HAP-1 (cell line): ENCODE measurements at regions not wholly inside any gene's neighbourhood (a gene's known extent, or its start where the extent isn't known, plus 50 kb on each side); places are given as distances from the start of the nearest gene placed in this dataset.

ENCODE experiments used
- DNase-seq, 2 experiments: peaks; one replicate each; pipeline ENCODE4 v3.0.0-alpha.2; 2016 to 2020; ENCODE audit warnings: low spot score in 2 of 2
- H3K27me3 ChIP-seq: fragments of 250-450 bp; sonication (Bioruptor Pico); 2 replicates; pipeline ENCODE4 v1.5.1; 2020; ENCODE audit warnings: low read depth, mild to moderate bottlenecking, moderate library complexity
- H3K36me3 ChIP-seq: fragments of 250-450 bp; sonication (Bioruptor Pico); replicated peaks from 2 replicates; pipeline ENCODE4 v1.5.1; 2020; ENCODE audit warnings: mild to moderate bottlenecking
- H3K4me1 ChIP-seq: fragments of 250-450 bp; sonication (Bioruptor Pico); 2 replicates; pipeline ENCODE4 v1.5.1; 2020; ENCODE audit warnings: mild to moderate bottlenecking
- H3K4me3 ChIP-seq: fragments of 250-450 bp; sonication (Bioruptor Pico); 2 replicates; pipeline ENCODE4 v1.5.1; 2020; ENCODE audit warnings: mild to moderate bottlenecking, moderate library complexity
- H3K9me3 ChIP-seq: fragments of 250-450 bp; sonication (Bioruptor Pico); 2 replicates; pipeline ENCODE4 v1.5.1; 2020; ENCODE audit warnings: mild to moderate bottlenecking, moderate library complexity
- in situ Hi-C: fragments of 300-500 bp; cut with MboI; formaldehyde crosslinking; loops from 3 replicates; pipeline ENCODE4 v1.14.3; 2020; ENCODE audit warnings: low sequenced_read_pairs, inconsistent platforms, mixed read lengths

DNA sequence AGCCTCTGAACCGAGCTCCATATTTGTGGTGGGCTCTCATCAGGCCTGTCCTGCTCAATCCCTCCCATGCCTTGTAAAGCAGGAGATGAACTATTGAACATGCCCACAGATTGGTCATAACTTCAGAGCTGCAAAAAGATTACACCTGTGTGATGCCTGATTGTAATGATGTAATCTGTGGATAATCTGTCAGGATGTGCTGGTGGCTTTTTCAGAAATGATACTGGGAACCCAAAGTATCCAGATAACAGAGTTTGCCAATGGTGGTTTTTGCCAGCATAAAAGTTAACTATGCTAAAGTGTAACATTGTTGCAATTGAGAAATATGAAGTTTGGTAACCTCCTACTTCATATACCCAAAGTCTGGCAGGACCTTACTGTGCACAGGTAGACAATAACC, 393.4 kb downstream of the RAPGEF2 start:
- no peaks in the 10 kb centered on the region for H3K9me3 ChIP-seq
- H3K27me3 ChIP-seq, result no peaks in the 10 kb centered on the region
- in situ Hi-C loops, result no loop called here

DNA sequence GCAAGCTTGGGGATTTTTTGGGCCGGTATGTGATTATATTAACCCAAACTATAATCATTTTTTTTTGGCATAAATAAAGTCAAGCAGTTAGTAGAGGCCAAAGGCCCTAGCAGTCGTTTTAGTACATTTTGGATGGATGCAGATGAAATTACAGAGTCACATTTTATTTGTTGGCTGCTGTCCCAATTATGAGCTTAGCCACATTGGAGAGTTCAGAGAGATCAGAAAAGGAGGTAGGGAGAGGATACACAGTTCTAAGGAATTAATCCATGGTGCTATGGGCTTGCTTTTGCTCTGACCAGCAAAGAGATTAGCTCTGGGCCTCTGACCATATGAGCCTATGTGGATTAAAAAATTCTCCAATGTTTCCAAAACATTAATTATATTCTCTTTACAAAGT, 395.1 kb downstream of the RAPGEF2 start:
- H3K4me3 ChIP-seq, result no peak overlapping the region
- H3K4me1 ChIP-seq, result no peaks in the 10 kb centered on the region
- H3K36me3 ChIP-seq, result no peaks in the 10 kb centered on the region
- DNase-seq, result no peak
- no peaks in the 10 kb centered on the region for H3K9me3 ChIP-seq
- H3K27me3 ChIP-seq, result no peaks in the 10 kb centered on the region
- in situ Hi-C loops, result no loop called here

More for the DNA sequence above, 393.4 kb downstream of the RAPGEF2 start:
- Histone ChIP-seq H3K36me3 (no peaks in the 10 kb centered on the region), H3K4me1 (no peaks in the 10 kb centered on the region), H3K4me3 (no peak overlapping the region)
- DNase-seq, result no peak

DNA sequence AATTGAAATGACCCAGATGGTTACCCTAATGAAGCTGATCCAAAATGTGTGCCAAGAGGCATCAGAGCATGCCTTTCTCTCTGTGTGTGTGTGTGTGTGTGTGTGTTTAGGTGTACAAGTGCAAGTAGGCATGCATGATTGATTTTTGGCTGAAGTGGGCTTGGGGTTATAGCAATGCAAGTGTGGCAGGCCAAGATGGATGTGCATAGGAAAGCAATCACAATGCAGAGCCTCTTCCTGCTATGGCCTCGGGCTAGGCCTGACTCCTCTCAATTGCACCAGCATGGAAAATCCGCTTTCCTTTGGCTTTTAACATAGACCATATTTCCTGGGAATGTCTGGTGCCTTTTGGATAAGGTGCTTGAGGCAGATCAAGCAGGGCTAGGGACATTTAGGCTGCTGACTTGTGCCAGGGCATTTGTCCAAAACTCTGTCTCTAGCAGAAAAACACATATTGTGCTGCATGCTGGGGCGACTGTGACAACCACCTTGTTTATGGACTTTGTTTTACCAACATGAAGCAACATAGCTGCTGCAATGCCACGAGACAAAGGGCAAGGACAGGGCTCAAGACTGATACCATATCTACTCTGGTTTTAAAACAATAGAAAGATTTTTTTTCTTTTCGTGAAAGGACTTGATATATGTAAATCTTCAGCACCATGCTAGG, 395.7 kb downstream of the RAPGEF2 start:
- Histone ChIP-seq H3K4me1 (0 out of 2 replicates have a peak, but pooled peaks cover 2% of the 10 kb centered on the region), H3K4me3 (no peak overlapping the region), H3K36me3 (no peaks in the 10 kb centered on the region), H3K27me3 (no peaks in the 10 kb centered on the region), H3K9me3 (no peaks in the 10 kb centered on the region)
- in situ Hi-C loops, result no loop called here
- DNase-seq, result no peak

GRCh38 chr4:159500861-159501260, 398.0 kb downstream of the RAPGEF2 start:
- no peak for DNase-seq
- Histone ChIP-seq H3K4me1 (0 out of 2 replicates have a peak, but pooled peaks cover 2% of the 10 kb centered on the region), H3K4me3 (no peak overlapping the region)

GRCh38 chr4:159503236-159504008, 400.5 kb downstream of the RAPGEF2 start:
- no peak overlapping the region for H3K4me3 ChIP-seq
- 0 out of 2 replicates have a peak, but pooled peaks cover 2% of the 10 kb centered on the region for H3K4me1 ChIP-seq
- no peaks in the 10 kb centered on the region for H3K27me3 ChIP-seq
- peak in 1 of 2 experiments; percentile 24 for DNase-seq
- in situ Hi-C loops, result no loop called here
- no peaks in the 10 kb centered on the region for H3K9me3 ChIP-seq
- no peaks in the 10 kb centered on the region for H3K36me3 ChIP-seq

More at GRCh38 chr4:159500861-159501260, 398.0 kb downstream of the RAPGEF2 start:
- in situ Hi-C loops, result no loop called here
- no peaks in the 10 kb centered on the region for H3K9me3 ChIP-seq
- H3K36me3 ChIP-seq, result no peaks in the 10 kb centered on the region
- no peaks in the 10 kb centered on the region for H3K27me3 ChIP-seq

GRCh38 chr4:159504684-159505083, 401.8 kb downstream of the RAPGEF2 start:
- Histone ChIP-seq H3K9me3 (no peaks in the 10 kb centered on the region), H3K36me3 (no peaks in the 10 kb centered on the region), H3K4me1 (0 out of 2 replicates have a peak, but pooled peaks cover 2% of the 10 kb centered on the region), H3K27me3 (no peaks in the 10 kb centered on the region), H3K4me3 (no peak overlapping the region)
- in situ Hi-C loops, result no loop called here
- no peak for DNase-seq

DNA sequence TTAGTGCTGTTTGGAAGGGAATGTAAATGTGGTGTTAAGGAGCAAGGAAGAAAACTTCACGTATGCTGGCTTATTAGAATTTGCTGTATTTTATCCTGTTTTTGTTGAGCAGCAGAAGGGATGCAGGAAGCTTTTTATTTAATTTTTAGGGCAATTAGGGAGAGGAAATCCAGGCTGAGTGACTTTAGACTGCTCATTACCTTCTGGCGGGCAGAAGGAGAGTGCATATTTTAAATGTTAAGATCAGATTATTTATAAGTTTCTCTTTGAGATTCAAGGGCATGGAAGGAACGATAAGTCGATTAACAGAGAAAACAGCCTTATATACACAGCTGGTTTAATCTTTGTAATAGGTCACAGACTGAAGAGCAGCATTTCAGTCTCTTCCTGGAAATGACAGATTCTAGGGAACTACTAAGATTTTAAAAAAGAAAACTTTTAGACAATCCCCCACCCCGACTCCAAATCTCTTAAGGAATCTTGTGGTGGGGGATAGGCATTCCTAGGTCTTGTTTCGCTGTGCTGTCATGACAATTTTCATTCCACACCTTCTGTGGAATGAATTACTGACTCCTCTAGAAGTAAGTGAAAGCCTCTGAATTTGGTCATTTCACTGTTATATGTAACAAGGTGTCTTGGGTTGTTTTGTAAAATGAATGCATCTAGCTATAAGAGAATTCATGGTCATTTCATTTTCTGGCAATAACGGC, 402.5 kb downstream of the RAPGEF2 start:
- Histone ChIP-seq H3K9me3 (no peaks in the 10 kb centered on the region), H3K36me3 (no peaks in the 10 kb centered on the region), H3K27me3 (no peaks in the 10 kb centered on the region), H3K4me3 (no peak overlapping the region), H3K4me1 (0 out of 2 replicates have a peak, but pooled peaks cover 2% of the 10 kb centered on the region)
- in situ Hi-C loops, result no loop called here
- DNase-seq, result no peak

- H3K9me3 ChIP-seq, result no peaks in the 10 kb centered on the region
- H3K36me3 ChIP-seq, result no peaks in the 10 kb centered on the region
- in situ Hi-C loops, result no loop called here
- DNase-seq, result no peak
- H3K4me3 ChIP-seq, result no peak overlapping the region
- H3K4me1 ChIP-seq, result 0 out of 2 replicates have a peak, but pooled peaks cover 2% of the 10 kb centered on the region
- no peaks in the 10 kb centered on the region for H3K27me3 ChIP-seq
Observed at GRCh38 chr4:159506801-159507517, 404.1 kb downstream of the RAPGEF2 start.

- H3K4me1 ChIP-seq, result no peaks in the 10 kb centered on the region
- in situ Hi-C loops, result no loop called here
- H3K4me3 ChIP-seq, result no peak overlapping the region
- H3K9me3 ChIP-seq, result no peaks in the 10 kb centered on the region
- DNase-seq, result no peak
- no peaks in the 10 kb centered on the region for H3K27me3 ChIP-seq
- no peaks in the 10 kb centered on the region for H3K36me3 ChIP-seq
Observed at GRCh38 chr4:159508917-159509500, 406.1 kb downstream of the RAPGEF2 start.

GRCh38 chr4:159512348-159512747, 409.5 kb downstream of the RAPGEF2 start:
- no peak for DNase-seq
- H3K27me3 ChIP-seq, result peaks cover 4% of the 10 kb centered on the region
- in situ Hi-C loops, result no loop called here
- no peak overlapping the region for H3K4me3 ChIP-seq
- no peaks in the 10 kb centered on the region for H3K4me1 ChIP-seq
- H3K36me3 ChIP-seq, result no peaks in the 10 kb centered on the region
- 0 out of 2 replicates have a peak, but pooled peaks cover 2% of the 10 kb centered on the region for H3K9me3 ChIP-seq

DNA sequence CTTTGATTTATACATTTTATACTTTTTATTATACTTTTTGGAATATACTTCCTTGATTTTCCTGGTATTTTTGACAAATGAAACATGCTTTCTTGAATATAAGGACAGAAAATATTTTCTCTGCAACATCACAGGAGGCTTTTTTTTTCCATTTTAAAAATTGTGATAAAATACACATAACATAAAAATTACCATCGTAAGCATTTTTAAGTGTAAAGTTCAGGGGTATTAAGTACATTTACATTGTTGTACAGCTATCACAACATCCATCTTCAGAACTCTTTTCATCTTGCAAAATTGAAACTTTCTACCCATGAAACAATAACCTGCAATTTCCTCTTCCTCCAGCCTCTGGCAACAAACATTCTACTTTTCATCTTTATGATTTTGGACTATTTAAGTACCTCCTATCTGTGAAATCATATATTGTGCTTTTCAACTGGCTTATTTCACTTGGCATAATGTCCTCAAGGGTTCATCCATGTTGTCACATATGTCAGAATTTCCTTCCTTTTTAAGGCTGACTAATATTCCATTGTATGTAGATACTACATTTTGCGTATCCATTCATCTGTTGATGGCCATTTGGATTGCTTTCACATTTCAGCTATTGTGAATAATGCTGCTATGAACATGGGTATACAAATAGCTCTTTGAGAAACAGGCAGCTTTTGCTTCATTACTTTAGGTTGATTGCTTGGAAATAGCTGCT, 412.6 kb downstream of the RAPGEF2 start:
- H3K4me3 ChIP-seq, result no peak overlapping the region
- peaks cover 4% of the 10 kb centered on the region for H3K27me3 ChIP-seq
- H3K9me3 ChIP-seq, result 0 out of 2 replicates have a peak, but pooled peaks cover 2% of the 10 kb centered on the region
- H3K4me1 ChIP-seq, result no peaks in the 10 kb centered on the region
- DNase-seq, result no peak
- no peaks in the 10 kb centered on the region for H3K36me3 ChIP-seq
- in situ Hi-C loops, result no loop called here

- Histone ChIP-seq H3K9me3 (0 out of 2 replicates have a peak, but pooled peaks cover 2% of the 10 kb centered on the region), H3K36me3 (no peaks in the 10 kb centered on the region), H3K4me1 (no peaks in the 10 kb centered on the region), H3K27me3 (peaks cover 4% of the 10 kb centered on the region), H3K4me3 (no peak overlapping the region)
- in situ Hi-C loops, result no loop called here
- no peak for DNase-seq
Observed at GRCh38 chr4:159516556-159517140, 413.8 kb downstream of the RAPGEF2 start.
